ENCODE measurements at regions not wholly inside any gene's neighbourhood (a gene's known extent, or its start where the extent isn't known, plus 50 kb on each side); places are given as distances from the start of the nearest gene placed in this dataset.

DNA sequence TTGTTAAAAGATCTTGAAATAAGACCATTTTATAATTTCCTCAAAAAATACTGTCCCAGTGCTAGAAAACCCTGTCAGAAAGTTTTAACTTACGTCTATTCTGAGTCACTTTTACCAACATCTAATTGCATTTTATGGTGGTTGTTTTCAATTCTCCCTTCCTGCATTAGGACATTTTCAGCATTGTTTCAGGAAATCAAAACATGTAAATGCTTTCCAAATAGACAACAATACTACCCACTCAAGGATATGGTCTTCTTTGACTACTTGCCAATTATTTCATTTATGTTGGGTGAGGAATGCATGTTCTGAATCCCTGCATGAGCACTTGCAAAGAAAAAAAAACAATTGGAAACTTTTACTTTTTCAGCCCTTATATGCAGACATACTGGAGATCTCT is 284.6 kb upstream of the PDE4D start:
- WGBS, 3 donors, result 13 to 21% (median 18%) methylated on average over 1 of the region's 1 CpG
- no peak overlapping the region for H3K27ac ChIP-seq

DNA sequence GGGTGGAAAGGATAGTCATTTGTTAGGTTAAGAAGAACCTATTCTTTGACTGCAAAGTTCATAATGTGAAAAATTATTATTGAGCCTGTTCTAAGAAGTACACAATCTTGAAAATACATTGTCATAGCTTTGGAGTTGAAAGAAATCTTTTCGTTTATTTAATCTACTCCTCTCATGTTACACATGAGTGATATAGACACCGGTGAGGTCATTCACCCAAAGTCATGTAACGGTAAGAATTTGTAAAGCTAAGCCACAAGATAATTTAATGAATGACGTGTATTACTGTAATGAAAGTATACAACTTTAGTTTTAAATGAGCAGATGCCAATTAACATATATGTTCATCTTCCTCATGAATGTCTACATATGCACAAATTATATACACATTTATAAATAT is 284.1 kb upstream of the PDE4D start:
- intact Hi-C loops (cut with DNase I), result no loop called here
- H3K27ac ChIP-seq, result no peak overlapping the region
- TF ChIP-seq EP300 (IDR thresholded peaks at IDR 0.05), result no peak
- TF ChIP-seq, protein P1, sequence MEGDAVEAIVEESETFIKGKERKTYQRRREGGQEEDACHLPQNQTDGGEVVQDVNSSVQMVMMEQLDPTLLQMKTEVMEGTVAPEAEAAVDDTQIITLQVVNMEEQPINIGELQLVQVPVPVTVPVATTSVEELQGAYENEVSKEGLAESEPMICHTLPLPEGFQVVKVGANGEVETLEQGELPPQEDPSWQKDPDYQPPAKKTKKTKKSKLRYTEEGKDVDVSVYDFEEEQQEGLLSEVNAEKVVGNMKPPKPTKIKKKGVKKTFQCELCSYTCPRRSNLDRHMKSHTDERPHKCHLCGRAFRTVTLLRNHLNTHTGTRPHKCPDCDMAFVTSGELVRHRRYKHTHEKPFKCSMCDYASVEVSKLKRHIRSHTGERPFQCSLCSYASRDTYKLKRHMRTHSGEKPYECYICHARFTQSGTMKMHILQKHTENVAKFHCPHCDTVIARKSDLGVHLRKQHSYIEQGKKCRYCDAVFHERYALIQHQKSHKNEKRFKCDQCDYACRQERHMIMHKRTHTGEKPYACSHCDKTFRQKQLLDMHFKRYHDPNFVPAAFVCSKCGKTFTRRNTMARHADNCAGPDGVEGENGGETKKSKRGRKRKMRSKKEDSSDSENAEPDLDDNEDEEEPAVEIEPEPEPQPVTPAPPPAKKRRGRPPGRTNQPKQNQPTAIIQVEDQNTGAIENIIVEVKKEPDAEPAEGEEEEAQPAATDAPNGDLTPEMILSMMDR (IDR thresholded peaks at IDR 0.05), result no peak
- no peak for TF ChIP-seq POLR2A (IDR thresholded peaks at IDR 0.05)
- WGBS, 3 donors, result 44 to 60% (median 46%) methylated on average over 4 of the region's 4 CpGs
- H3K27me3 ChIP-seq, result no peaks in the 10 kb centered on the region
- H3K4me3 ChIP-seq, result no peak overlapping the region
- no peak for DNase-seq
- no peaks in the 10 kb centered on the region for H3K36me3 ChIP-seq
- no peaks in the 10 kb centered on the region for H3K9me3 ChIP-seq
- H3K4me1 ChIP-seq (ENCODE audit: insufficient read depth), result no peaks in the 10 kb centered on the region

More for the DNA sequence above, 284.6 kb upstream of the PDE4D start:
- TF ChIP-seq EP300 (IDR thresholded peaks at IDR 0.05) (no peak), POLR2A (IDR thresholded peaks at IDR 0.05) (no peak)
- TF ChIP-seq, protein P1 (IDR thresholded peaks at IDR 0.05), result no peak
- Histone ChIP-seq H3K36me3 (no peaks in the 10 kb centered on the region), H3K4me3 (no peak overlapping the region), H3K27me3 (no peaks in the 10 kb centered on the region), H3K9me3 (no peaks in the 10 kb centered on the region), H3K4me1 (ENCODE audit: insufficient read depth) (no peaks in the 10 kb centered on the region)
- intact Hi-C loops (cut with DNase I), result no loop called here
- DNase-seq, result no peak

DNA sequence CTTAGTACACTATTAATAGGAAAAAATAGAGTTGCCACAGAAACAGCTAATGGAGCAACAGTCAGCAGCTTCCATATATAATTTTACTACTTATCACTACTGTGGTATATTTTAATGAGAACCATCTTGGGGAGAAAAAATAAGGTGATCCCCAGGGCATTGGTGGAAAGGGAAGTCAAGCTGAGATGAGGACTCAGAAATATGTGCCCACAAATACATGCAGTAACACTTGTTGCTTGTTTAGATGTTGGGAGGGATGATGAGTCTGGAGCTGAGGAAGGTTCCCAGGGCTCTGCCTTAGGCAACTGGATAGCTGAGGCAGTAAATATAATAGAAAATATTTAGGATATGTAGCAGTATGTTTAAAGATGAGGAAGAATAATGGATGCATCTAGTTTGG is 280.1 kb upstream of the PDE4D start:
- no peak for TF ChIP-seq POLR2A (IDR thresholded peaks at IDR 0.05)
- H3K27ac ChIP-seq, result no peak overlapping the region
- intact Hi-C loops (cut with DNase I), result no loop called here
- no peak for DNase-seq
- no peaks in the 10 kb centered on the region for H3K9me3 ChIP-seq
- H3K4me3 ChIP-seq, result no peak overlapping the region
- H3K36me3 ChIP-seq, result no peaks in the 10 kb centered on the region
- H3K4me1 ChIP-seq (ENCODE audit: insufficient read depth), result no peaks in the 10 kb centered on the region
- H3K27me3 ChIP-seq, result no peaks in the 10 kb centered on the region

DNA sequence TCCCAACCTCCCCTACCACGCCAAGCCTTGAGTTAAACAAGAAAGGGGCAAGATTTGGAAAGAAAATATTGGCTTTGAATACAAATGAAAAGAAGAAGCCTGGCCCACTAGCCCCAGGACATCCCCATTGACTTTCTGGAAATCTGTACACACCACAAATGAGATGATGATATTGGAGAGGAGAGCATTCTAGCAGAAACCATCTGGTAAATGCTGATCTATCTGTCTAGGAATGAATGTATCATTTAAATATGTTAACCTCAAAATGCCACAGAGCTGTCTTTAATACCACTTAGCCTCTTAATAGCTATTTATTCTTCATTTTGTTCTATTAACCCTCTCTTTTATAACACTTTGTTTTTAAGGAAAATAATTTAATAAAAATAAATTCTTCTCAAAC is 270.2 kb upstream of the PDE4D start:
- Histone ChIP-seq H3K36me3 (no peaks in the 10 kb centered on the region), H3K4me3 (no peak overlapping the region), H3K27ac (no peak overlapping the region), H3K9me3 (no peaks in the 10 kb centered on the region), H3K27me3 (no peaks in the 10 kb centered on the region), H3K4me1 (ENCODE audit: insufficient read depth) (no peaks in the 10 kb centered on the region)
- intact Hi-C loops (cut with DNase I), result no loop called here
- 87 to 100% (median 95%) methylated on average over 1 of the region's 1 CpG for WGBS, 3 donors
- DNase-seq, result no peak
- TF ChIP-seq EP300 (IDR thresholded peaks at IDR 0.05) (no peak), POLR2A (IDR thresholded peaks at IDR 0.05) (no peak)
- TF ChIP-seq, protein P1 (IDR thresholded peaks at IDR 0.05), result no peak

DNA sequence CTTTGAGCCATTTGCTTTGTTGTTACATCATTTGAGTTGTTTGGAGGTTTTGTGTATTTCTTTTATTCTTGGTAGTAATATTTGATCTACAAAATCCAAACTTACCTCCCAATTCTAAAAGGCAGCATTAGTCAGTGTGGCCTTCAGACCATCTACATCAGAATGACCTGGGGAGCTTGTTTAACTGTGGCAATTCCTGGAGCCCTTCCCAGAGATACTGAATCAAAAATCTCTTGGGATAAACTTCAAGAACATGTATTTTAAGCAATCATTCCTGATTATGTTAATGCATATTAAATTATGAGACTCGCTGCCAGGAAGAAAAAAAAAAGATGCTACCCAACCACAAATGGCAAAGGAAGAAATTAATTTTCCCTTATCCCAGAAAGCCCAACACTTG is 268.9 kb upstream of the PDE4D start:
- H3K4me1 ChIP-seq (ENCODE audit: insufficient read depth), result no peaks in the 10 kb centered on the region

More for the DNA sequence above, 268.9 kb upstream of the PDE4D start:
- Histone ChIP-seq H3K4me3 (no peak overlapping the region), H3K27me3 (no peaks in the 10 kb centered on the region), H3K9me3 (no peaks in the 10 kb centered on the region), H3K36me3 (no peaks in the 10 kb centered on the region), H3K27ac (no peak overlapping the region)
- DNase-seq, result no peak
- intact Hi-C loops (cut with DNase I), result no loop called here
- WGBS, 3 donors, result 54 to 89% (median 62%) methylated on average over 1 of the region's 1 CpG
- TF ChIP-seq POLR2A (IDR thresholded peaks at IDR 0.05) (no peak), EP300 (IDR thresholded peaks at IDR 0.05) (no peak)
- TF ChIP-seq, protein P1 (IDR thresholded peaks at IDR 0.05), result no peak
